ENCODE measurements at regions not wholly inside any gene's neighbourhood (a gene's known extent, or its start where the extent isn't known, plus 50 kb on each side); places are given as distances from the start of the nearest gene placed in this dataset.
"Not testable (repeated sequence)": the region's sequence is repeated elsewhere in the genome, so short reads cannot be mapped to it uniquely, and the experiment has no call there.

DNA sequence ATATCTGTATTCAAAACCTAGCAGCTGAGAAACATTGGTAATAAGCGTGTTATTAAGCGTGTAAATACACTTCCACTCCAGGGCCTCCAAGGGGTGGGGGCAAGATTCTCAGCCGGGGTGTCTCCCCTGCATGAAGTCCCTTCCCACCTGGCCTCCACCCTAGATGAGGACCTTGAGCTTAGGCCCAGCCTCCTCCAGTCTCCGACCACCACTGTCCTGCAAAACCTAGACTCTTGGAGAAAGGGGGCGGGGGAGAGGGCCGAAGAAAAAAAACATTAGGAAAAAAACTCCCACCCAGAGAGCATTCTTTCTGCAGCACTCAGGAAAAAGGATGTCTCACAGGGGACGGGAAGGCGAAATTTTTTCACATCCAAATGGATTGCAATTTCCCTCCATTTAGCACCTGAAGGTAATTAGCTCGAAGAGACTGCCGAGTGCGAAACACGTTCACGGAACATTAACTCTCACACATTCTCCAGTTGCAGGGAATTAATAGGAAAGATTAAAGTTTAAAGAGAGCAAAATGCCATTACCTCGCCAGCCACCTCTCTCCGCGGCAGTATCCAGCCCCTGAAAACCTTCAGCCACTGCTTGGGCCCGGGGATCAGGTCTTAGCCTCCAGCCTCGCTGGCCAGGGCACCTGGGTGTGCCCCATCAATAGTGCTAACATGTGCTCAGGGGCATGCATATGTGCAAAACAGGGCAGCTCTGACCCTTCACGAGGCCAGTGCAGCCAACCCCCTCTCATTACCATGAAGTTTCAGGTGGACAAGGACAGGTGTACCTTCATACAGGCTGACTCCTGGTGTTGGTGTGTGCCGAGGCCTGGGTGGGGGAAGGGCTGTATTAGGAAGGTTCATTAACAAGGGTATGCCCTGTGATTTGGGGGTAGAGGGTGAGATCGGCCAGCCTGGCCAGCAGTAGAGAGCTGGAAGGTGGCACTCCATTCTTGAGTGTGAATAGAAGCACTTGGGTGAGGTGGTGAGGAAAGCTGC, 77.2 kb downstream of the HIF1AN start:
- no peak for DNase-seq (ENCODE audit: low spot score)

DNA sequence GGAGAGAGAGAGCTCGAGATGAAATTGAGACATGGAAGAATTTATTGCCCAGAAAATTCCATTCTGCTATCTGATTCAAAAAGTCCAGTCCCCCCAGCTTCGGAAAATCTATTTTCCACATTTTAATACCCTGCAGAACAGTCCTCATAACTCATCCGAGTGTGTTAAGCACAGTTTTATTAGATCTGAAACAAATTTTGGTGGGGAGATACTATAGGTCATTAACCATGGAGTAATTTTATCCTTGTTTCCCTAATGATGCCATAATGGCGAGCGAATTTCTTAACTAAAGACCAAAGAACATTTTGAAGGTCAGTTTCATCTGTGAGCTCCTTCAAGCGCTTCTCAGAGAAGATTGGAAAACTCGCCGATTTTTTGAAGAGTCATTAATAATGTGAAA, 78.1 kb downstream of the HIF1AN start:
- DNase-seq (ENCODE audit: low spot score), result no peak

DNA sequence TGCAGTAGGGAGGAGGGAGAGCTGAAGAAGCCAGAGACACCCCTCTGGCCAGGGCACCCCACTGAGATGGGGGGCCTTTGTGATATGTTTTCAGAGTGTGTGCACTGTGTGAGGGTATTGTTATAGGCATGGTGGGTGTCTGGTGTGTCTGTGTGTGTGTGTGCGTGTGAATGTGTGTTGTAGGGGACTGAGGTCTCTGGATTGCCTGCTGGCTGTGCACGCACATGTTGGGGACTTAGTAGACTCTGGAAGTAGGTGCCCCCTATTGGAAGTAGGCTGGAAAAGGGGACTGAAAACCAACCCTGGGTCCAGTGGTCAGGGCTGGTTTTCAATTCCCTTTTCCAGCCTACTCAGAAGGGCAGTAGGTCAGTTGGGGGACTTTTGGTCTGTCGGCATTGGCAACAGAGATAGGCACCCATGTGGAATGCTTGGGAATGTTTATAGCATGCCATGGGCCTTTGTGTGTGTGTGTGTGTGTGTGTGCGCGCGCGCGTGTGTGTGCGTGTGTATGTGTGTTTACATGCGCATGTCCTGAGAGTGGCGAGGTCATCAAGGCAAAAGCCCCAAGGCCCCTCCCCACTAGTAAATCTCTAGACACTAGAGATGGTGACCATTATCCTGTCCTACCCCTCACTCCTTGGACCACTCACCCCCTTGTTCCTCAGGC, 78.8 kb downstream of the HIF1AN start:
- no peak for DNase-seq (ENCODE audit: low spot score)

DNA sequence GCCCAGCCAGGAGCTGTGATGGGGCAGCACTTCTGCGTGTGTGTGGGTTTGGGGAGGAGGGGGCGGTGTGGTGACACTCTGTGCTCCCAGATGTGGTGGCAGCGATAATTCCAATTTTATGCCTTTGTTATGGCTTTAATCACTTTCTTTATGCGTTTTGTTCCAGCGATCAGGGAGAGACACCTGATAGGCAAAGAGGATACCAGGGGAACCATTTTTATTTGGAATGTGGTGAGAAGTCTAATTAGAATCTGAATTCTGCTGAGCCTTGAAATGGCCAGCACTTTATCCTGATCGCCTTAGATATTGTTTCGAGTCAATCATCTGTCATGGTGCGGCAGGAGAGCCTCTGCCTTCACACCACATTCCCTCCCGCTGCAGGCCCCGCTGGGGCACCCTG, 79.5 kb downstream of the HIF1AN start:
- no peak for DNase-seq (ENCODE audit: low spot score)

DNA sequence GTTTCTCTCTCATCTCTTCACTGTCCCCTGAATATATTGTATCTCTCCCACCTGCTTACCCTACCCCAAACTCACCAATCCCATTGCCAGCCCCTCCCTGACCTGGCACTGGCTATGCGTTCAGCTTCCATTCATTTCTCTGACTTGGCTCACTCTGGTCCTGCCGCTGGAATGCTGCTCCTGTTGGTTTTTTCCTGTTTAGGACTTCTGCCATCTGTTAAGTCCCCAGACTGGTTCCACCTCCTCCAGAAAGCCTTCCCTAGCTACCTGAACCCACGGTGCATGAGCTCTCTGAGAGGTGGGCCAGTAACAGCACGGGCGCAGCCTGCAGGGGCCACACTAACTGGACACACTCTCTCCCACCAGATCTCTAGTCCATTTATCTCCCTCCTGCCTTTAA, 80.2 kb downstream of the HIF1AN start:
- DNase-seq (ENCODE audit: low spot score), result no peak

DNA sequence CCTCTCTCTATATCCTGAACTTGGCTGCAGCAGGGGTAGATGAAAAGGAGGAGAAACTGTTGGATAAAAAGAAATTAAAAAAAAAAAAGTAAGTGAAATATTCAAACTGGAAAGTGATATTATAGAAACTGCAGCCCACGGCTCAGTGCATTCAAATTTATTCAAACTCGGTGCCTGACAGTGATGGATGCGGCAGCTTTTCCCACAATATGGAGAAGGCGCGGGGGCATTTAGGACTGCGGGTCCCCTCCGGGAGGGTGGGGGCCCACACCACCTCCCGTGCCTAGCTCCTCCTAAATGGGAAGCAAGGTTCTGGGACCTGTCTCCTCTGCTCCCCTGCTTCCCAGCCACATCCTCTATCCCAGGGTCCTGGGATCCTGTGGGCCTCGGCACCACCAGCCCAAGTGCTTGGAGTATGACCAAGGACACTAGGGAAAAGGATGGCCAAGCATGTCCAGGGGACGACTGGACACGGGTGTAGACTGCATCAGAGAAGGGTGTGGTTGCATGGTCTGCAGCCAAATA, 82.4 kb downstream of the HIF1AN start:
- peak; percentile 2 for DNase-seq (ENCODE audit: low spot score)

DNA sequence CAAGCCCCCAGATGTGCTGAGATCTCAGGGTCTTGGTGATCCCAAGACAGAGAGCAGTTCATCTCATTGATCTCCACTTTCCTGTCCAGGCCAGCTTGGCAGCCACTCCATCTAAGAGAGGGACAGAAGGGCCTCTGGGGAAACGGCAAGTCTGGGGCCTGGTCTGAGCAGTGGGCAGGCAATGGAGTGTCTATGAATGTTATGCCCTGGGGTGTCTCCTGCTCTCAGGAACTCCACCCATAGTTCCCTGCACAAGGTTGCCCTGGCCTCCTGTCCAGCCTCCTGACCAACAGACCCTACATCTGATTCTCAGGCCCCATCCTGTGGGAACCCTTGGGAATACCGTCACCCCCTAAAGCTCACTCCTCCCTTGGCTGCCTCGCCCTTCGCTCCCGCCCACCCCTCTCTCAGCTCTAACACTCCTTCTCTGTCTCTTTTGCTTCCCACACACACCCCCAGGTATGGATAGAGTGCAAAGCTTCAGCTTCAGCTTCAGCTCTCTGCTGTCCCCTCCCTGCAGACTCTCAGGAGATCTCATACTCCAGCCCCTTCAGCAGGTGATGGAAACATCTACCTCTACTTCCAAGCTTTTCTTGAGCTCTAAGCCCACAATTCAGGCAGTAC, 83.0 kb downstream of the HIF1AN start:
- DNase-seq (ENCODE audit: low spot score), result peak; percentile 10

DNA sequence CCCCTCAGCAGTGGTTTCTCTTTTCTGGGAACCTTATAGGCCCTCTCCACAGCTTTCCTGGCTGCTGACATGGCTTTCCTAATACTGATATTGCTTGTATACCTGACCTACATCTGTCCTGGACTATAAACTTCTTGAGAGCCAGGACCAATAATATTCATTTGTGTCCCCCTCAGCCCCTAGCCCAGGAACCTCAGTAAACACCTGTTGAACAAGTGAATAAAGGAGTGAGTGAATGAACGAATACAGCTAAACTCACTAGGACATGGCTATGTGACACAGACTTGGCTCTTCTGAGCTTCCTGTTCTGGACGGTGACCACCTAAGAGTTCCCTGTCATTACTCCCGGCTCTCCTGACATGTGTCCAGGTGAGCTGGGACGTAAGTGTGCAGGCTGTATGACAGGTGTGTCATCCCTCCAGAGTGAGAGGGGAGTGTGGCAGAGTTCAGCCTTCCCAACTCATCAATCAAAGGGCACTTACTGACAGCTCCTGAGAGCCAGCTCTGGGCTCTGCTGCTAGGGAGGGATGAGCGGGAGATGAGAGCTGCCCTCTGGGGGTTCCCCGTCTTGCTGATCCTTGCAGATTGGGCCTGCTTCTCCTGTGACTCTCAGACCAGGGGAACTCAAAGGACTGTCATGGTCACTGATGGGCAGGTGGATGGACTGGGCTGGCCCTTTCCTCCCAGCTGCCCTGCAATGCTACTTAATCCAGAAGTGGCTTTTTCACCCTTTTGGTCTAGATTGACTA, 84.5 kb downstream of the HIF1AN start:
- no peak for DNase-seq (ENCODE audit: low spot score)

DNA sequence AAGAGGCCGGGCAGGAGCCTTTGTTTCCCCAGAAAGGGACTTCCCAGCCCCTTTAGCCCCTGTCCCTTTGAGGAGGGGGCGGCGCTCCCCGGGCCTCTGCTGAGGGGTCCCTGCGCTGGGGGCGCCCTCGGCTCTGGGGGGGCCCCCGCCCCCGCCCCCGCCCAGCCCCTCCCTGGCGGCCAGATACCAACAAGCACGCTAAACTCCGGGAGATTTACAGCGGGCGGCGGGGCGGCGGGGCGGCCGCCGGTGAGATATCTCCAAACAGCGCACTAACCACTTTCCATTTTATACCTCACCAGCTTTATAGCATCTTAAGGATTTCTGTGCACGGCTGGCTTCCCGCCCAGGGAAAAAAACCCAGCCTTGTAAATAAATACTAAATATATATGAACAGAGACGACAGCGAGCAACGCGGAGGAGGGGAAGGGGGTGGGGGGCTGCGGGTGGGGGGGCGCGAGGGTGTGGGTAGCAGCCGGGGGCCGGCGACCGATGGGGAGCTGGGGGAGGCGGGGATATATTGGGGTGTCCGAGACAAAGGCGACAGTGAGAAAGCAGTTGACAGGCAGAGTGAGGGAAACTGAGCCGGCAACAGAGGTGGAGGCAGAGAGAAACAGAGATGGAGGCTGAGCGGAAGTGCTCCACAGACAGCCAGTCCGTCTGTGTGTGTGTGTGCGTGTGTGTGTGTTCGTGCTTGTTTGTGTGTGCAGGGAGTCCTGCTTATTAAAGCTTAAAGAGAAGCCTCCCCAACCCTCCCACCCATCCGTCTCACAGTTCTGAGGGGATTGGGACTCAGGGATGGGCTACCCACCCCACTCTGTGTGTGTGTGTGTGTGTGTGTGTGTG, 85.8 kb downstream of the HIF1AN start:
- DNase-seq (ENCODE audit: low spot score), result no peak

DNA sequence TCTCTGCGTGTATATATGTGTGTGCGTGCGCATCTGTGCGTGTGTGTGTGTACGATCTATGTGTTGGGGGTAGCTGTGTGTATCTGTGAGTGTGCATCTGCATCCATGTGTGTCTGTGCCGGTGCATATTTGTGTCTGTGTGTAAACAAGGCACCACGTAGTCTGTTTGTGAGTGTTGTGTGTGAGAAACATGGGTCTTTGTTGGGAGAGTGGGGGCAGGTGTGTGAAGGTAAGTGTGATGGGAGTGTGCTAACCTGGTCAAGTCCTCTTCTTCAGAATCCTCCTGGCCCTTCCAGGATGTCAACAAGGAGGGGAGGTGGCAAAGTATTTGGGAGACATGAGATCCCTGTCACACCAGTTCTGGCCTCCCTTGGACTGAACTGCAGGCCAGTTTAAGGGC, 87.2 kb downstream of the HIF1AN start:
- DNase-seq (ENCODE audit: low spot score), result no peak

DNA sequence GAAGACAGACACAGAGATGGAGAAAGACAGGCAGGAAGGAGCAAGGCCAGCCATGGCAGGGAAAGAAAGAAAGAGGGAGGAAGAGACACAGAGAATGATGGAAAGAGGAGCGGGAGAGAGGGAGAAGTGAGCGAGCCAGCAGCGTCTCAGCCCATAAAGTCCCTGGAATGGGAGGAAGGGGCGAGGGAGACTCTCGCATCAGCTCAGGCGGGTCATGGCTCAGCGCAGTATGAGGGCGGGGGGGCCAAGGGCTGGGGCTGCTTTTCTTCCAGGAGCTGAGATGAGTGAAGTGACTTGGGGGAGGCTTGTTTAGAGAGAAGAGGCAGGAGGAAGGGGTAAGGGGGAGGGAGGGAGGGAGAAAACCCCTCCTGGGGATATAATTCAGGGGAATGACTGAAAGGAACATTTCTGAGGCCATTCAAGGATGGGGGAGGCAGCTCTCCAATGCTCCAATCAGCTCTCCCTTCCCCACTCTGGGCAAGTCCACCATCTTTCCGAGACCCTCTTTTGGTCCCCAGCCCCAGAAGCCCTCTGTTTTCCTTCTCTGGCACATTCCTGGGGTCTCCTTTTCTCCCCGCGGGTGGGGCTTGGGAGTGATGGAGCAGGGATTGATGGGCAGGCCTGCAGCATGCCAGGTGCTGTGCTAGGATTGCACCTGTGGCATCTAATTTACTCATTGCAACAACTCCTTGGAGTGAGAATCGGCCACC, 87.9 kb downstream of the HIF1AN start:
- DNase-seq (ENCODE audit: low spot score), result no peak

DNA sequence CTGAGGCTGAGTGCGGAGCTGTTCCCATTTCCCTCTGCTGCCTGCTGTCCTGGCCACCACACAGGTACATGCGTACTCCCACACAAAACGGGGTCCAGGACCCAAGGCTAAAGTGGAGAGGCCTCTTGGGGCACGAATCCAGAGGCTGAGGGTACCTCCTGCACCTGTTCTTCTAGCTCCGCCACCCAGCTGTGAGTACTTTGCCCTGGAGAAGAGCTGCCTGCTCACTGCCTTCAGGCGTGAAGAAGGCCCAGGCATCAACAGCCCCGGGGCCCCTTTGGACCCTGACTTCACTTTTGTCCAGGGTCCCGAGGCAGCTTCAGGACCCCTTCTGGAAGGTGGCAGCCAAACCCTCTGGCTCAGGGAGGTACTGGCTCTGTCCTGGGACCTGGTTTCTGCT, 88.6 kb downstream of the HIF1AN start:
- no peak for DNase-seq (ENCODE audit: low spot score)

DNA sequence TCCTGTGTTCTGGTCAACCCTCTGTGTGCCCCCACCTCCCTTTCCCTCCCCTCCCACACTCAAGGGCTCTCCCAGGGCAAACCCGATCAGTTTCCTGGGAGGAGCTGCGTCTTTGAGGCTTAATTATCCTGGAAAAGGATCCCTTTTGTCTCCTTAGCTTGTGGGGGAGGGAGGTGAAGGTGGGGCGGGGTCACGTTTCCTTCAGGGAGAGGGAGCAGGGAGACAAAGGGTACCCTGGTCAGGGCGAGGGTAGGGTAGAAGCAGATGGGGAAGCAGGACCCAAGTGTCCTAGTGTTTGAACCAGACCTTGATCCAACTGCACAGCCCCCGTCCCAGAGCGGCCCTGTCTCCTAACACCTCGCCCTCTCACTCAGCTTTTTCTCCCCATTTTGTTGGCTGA, 90.1 kb downstream of the HIF1AN start:
- DNase-seq (ENCODE audit: low spot score), result no peak

DNA sequence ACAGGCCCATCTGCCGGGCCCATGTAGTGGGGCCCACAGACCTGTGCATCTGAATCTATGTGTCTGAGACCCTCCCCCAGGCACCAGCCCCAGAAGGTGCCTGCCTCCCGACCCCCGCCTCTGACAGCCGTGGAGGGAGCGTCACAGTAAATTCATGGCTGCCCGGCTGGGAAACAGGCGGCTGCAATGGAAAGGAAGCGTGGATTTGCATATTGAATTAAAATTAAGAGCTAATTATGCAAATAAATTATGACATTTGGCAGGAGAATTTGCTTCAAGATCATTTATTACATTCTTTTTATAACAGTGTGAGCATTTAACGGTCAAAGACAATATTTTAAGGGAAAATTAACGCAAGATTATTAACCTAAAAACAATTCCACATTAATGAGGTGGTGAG, 92.3 kb downstream of the HIF1AN start:
- DNase-seq (ENCODE audit: low spot score), result no peak

DNA sequence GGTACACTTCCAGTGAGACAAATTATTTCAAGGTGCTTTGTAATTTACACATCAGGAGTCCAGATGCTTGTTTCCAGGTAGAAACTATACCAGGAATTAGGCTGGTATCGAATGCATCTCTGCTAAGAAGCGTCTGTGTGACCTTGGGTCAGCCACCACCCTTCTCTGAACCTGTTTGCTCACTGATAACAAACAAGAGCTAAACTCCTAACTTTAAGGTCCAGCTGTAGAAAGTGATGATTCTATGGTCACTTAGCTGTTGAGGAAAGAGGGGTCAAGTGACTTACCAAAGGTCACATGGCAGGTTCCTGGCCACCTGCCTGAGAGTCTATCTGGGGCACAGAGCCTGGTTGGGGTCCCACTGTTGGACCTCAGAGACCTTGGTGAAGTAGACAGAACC, 95.4 kb downstream of the HIF1AN start:
- DNase-seq (ENCODE audit: low spot score), result no peak

DNA sequence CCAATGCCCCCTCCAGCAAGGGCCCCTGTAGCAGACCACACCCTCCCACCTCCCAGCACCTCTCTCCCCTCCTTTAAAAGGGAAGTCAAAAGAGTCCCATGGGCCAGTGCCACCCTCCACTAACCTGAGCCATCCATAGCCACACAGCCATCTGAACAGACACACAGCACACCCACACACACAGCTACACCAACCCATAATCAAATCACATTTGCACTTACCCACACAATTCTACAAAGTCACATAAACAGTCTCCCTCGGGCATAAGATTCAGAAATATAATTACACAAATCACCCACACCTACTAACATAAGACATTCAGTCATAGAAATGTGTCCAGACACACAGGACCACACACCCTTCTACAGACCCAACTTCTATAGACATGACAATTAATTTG, 96.3 kb downstream of the HIF1AN start:
- DNase-seq (ENCODE audit: low spot score), result no peak

DNA sequence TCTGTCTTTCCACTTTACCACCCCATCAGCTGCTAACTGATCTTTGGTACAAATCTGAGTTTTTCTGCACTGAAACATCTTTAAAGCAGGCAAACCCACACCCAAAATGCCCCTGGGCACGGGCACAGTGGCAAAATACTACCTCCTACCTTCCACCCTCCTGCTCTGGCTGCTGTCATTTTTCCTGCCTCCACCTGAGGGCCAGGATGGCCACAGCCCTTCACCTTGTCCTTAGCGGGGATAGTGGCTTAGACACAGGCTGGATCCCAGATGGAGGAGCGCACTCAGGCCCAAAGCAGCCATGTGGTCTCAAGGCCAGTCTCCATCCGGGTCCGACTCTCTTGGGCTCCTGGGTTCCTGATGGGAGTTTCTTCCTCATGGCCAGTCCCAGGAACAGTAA, 98.3 kb downstream of the HIF1AN start:
- DNase-seq (ENCODE audit: low spot score), result no peak

DNA sequence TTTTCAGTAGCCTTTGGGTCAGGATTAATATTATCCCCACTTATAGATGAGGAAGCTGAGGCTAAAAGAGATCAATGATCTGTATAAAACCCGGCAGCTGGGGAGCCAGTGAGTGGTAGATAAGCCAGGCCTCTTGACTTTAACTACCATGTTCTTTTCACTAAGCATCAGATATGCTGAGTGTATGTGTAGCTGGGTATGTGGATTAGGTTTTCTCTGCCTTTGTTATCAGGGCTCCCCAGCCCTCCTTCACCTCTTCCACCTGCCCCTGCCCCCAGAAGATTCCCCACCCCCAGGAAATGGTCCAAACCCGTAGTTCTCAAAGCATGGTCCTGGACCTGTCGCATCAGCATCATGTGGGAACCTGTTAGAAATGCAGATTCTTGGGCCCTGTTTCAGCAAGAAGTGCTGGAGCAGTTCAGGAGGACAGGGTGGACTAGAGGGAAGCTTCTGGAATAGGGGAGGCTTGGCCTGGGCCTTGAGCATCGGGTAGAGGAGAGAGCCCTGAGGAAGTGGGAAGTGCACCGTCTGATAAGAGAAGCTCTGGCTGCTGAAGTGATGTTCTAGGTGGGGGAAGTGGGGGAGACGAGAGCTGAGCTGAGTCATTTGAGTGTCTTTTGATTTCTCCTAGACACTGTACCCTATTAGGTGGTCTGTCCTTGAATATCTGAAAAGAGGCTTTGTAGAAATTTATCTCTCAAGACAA, 101.3 kb downstream of the HIF1AN start:
- no peak for DNase-seq (ENCODE audit: low spot score)

DNA sequence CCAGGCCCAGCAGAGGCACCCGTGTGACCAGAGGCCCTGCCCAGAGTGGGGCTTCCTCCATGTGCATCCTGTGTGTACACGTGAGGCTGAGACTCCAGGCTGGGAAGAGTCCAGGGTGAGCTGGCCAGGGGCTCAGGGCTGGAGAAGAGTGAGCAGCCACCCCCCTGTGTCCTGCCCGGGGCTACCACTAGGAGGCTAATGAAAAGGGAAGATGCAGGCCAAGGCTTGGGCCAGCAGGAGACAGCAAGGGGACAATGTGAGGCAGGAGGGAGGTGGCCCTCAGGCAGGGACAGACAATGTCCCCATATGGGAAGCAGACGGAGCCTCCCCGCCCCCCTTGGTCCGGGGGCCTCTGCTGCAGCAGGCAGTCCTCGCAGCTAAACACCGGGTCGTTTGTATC, 102.0 kb downstream of the HIF1AN start:
- no peak for DNase-seq (ENCODE audit: low spot score)

DNA sequence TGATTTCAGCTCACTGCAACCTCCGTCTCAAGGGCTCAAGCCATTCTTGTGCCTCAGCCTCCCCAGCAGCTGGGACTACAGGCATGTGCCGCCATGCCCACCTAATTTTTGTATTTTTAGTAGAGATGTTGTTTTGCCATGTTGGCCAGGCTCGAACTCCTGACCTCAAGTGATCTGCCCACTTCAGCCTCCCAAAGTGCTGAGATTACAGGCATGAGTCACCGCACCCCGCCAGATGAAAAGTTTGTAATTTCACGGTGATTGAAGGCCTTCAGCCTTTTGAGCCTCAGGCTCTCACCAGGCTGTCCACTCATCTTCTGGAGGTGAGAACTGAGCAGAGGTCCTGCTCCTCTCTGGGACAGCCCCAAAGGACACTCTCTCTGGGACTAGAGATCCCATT, 103.2 kb downstream of the HIF1AN start:
- not testable (repeated sequence) for DNase-seq (ENCODE audit: low spot score)

Measured in putamen (tissue), 1 donor.